ENCODE measurements at regions not wholly inside any gene's neighbourhood (a gene's known extent, or its start where the extent isn't known, plus 50 kb on each side); places are given as distances from the start of the nearest gene placed in this dataset.

GRCh38 chr3:152206243-152206760 is 62.4 kb upstream of the MBNL1 start:
- TF ChIP-seq CTCF (IDR thresholded peaks at IDR 0.05) (no peak), POLR2A (IDR thresholded peaks at IDR 0.05) (no peak)
